ENCODE measurements at regions not wholly inside any gene's neighbourhood (a gene's known extent, or its start where the extent isn't known, plus 50 kb on each side); places are given as distances from the start of the nearest gene placed in this dataset.

DNA sequence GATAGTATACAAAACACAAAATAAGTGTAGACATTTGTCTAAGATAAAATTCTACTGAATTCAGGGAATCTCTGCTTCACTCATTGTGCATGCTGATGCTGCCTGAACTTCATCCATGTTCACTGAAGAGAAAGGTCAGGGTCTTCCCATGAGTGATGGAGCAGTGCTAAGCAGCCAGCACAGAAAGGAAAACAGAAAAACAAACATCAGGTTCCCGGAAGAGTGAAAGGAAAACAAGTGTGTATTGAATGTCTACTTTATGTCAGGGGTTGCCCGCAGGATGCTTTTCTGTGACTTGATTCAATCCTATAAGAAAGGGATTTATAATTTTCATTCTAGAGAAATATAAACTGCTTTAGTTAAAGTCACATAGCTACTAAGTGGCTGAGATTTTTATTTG lies 522.4 kb downstream of the RAB28 start:
- TF ChIP-seq, protein P1, sequence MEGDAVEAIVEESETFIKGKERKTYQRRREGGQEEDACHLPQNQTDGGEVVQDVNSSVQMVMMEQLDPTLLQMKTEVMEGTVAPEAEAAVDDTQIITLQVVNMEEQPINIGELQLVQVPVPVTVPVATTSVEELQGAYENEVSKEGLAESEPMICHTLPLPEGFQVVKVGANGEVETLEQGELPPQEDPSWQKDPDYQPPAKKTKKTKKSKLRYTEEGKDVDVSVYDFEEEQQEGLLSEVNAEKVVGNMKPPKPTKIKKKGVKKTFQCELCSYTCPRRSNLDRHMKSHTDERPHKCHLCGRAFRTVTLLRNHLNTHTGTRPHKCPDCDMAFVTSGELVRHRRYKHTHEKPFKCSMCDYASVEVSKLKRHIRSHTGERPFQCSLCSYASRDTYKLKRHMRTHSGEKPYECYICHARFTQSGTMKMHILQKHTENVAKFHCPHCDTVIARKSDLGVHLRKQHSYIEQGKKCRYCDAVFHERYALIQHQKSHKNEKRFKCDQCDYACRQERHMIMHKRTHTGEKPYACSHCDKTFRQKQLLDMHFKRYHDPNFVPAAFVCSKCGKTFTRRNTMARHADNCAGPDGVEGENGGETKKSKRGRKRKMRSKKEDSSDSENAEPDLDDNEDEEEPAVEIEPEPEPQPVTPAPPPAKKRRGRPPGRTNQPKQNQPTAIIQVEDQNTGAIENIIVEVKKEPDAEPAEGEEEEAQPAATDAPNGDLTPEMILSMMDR (IDR thresholded peaks at IDR 0.05) = no peak
- no peak for TF ChIP-seq POLR2A (IDR thresholded peaks at IDR 0.05)

Measured in heart left ventricle (tissue), 13 donors.